CD4-positive, alpha-beta T cell treated with Interleukin-21 for 1 hour (primary cell): ENCODE measurements at regions not wholly inside any gene's neighbourhood (a gene's known extent, or its start where the extent isn't known, plus 50 kb on each side); places are given as distances from the start of the nearest gene placed in this dataset.

Experiments used
- DNase-seq: peaks from one replicate; pipeline ENCODE4 v3.0.0-alpha.2; 2020

DNA sequence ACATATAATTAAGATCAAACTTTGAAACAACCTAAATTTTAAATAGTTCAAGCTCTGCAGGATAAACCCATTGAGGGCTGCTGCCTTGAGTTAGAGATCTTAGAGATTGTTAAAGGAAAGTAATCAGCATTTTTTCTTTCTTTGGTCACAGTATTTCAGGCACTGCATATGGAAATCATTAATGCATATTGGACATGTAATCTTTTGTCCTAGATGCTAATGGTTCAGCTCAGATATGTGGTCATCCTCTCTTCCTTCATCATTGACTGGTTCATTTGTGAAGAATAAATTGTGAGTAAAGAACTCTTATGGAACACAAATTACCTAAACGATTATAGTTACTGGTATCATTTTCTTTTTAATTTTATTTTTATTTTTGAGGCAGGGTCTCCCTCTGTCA lies 82.0 kb upstream of the PRLR start:
- no peak for DNase-seq

DNA sequence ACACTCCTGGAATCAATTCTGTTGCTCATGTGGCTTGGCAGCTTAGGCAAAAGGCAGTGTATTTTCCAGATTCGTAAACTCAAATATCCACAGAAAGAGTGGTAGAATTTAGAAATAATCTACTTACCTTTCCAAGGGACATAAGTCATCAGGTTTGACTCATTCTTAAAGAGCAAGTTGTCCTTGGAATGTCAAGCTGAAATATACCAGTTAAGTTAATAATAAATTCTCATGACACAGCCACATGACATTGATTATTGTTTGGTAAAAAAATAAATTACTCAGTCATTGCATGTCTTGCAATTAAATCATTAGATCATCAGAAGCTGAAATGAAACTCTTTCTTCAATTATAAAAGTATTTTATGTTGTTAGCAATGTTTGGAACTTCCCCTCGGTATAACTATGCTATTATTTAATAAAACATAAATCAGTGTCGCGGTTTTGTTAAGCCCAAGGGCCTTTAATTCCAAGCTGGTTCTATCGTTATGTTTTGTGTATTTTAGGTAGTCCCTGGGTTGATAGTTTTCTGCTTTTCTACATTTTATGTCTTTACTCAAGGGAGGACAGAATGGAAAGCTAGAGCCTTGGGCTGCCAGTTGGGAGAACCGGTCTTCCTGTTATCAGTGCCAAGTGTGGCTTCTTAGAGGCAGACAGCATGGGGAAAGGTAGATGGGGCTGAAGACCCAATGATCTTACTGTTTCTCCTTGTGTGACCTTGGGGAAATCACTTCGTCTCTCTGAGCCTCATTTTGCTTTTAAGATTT lies 79.3 kb upstream of the PRLR start:
- DNase-seq = no peak

GRCh38 chr5:35308421-35308820 lies 78.1 kb upstream of the PRLR start:
- DNase-seq = no peak

GRCh38 chr5:35306716-35307365 lies 76.6 kb upstream of the PRLR start:
- no peak for DNase-seq

GRCh38 chr5:35305336-35306020 lies 75.2 kb upstream of the PRLR start:
- no peak for DNase-seq

- DNase-seq = no peak
Measured at GRCh38 chr5:35304291-35304690, 74.0 kb upstream of the PRLR start.

GRCh38 chr5:35303152-35303551 lies 72.9 kb upstream of the PRLR start:
- DNase-seq = no peak

DNA sequence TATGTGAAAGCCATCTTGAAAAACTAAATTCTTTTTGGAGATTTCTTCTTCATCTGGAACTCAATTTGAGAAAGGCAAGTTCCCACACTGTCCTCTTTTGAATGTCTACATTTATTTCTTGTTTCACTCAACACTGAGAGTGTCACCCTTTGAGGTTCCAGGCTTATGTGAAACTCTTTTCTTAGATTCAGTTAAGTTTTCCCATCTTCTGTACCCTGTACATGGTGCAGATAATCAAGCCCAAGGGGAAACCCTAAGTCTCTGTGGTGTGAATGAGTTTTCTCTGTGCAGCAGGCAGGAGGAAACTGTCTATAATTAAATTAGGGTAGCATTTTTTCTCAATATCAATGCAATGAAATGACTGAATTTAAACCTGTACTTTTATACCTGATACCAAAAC lies 72.3 kb upstream of the PRLR start:
- no peak for DNase-seq

- DNase-seq = no peak
Measured at GRCh38 chr5:35297755-35298154, 67.5 kb upstream of the PRLR start.

GRCh38 chr5:35294976-35295375 lies 64.7 kb upstream of the PRLR start:
- no peak for DNase-seq

GRCh38 chr5:35294017-35294416 lies 63.7 kb upstream of the PRLR start:
- DNase-seq = no peak

DNA sequence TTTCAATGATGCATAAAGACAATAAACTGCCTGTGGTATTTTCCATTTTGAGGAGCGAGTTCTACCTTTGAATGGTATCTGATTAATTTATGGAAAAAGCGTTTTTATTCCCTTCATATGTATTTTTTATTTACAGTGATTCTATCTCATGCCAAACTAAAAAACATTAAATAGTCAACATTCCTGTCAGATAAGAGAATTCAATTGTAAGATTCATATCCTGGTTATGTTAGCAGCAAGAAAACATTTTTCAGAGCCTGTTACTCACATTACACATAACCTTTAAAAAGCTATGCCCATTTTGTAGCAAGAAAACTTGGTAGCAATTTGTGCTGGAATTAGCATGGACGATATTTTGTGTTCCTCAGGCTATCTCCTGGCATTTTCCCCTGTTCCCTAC lies 55.1 kb upstream of the PRLR start:
- no peak for DNase-seq

DNA sequence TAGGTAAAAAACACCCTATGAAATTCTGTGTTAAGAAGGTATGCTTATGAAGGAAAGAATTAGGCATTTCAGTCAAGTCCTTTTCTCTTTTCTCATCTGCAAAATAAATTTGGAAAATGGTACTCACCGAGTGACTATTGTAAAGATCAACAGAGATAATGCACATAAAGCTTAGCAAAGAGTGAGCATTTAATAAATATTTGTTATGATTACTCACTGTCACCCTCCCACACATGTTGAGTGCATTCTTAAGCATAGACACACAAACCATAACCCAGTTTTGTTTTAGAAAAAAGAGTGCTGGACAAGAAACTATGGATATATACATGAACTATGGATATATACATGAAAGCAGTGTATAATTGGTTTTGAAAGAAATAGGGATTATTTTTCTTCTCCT lies 54.7 kb upstream of the PRLR start:
- DNase-seq = no peak

GRCh38 chr5:35284364-35284763 lies 54.1 kb upstream of the PRLR start:
- DNase-seq = no peak

DNA sequence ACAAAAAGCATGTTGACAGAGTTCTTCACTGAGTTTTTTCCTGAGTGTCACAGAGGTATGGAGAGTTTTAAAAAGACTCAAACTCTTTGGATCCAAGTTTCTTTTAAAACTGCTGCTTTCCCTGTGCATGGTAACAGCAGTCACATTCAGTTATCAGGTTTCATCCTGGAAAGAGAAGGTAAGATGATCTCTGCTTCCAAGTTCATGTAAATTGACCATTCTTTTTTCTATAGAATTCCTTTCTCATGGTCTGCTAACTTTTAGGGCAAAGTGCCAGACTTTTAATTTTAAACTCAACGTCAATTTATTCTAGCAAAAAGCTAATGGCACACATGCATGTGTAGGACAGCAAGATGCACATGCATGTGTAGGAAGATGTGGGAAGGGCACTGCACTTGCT lies 52.5 kb upstream of the PRLR start:
- DNase-seq = no peak

DNA sequence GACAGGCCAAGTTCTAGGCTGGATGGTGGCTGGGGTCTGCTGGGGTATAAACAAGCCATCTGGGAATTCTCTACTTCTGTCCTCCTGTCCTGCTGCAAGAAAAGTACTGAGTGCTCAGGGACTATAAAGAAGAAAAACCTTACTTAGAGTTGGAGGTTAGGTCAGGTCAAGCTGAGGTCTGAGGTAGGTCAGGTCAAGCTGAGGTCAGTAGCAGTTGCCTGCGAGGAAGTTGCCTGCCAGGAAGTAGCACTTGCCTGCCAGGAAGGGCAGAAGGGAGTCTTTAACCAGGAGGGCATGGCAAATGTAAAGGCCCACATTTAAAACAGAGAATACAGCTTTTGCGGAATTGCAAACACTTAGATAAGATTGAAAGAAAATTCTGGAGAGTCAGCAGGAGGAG lies 51.3 kb upstream of the PRLR start:
- no peak for DNase-seq
